ENCODE measurements at regions not wholly inside any gene's neighbourhood (a gene's known extent, or its start where the extent isn't known, plus 50 kb on each side); places are given as distances from the start of the nearest gene placed in this dataset.

DNA sequence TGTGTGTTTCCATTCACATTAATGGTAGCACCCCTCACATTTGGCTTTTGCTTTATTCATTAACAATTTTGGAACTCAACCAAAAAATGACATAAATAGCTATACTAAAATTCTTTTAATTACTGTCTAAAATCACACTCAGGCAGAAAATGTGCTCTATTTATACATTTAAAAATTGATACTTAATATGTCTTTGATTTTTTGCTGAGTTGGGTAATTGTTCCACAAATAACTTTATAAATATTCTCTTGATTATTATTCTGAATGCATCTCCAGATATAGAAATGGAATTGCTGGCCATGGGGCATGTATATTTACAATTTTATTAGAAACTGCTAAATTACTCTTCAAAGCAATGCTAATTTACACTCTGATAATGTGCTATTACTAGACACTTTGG is 658.7 kb upstream of the CHRM3 start:
- Mint-ChIP-seq H3K4me3 (no peak overlapping the region), H3K4me1 (peaks cover 5% of the 10 kb centered on the region)
- TF ChIP-seq CREM (CRISPR knock-in tag; IDR thresholded peaks at IDR 0.05) (no peak), TEAD4 (CRISPR knock-in tag; IDR thresholded peaks at IDR 0.05) (no peak), SOX15 (CRISPR knock-in tag; IDR thresholded peaks at IDR 0.05) (no peak), MYBL2 (CRISPR knock-in tag; IDR thresholded peaks at IDR 0.05) (no peak), TCF7 (CRISPR knock-in tag; IDR thresholded peaks at IDR 0.05; ENCODE audit: low read depth) (no peak), NFE2L1 (CRISPR knock-in tag; IDR thresholded peaks at IDR 0.05) (no peak), TEAD1 (CRISPR knock-in tag; IDR thresholded peaks at IDR 0.05) (no peak), ATF2 (CRISPR knock-in tag; IDR thresholded peaks at IDR 0.05; ENCODE audit: borderline replicate concordance, low read depth) (no peak), FOXK1 (CRISPR knock-in tag; IDR thresholded peaks at IDR 0.05) (no peak), NR3C1 (CRISPR knock-in tag; conservative IDR thresholded peaks at IDR 0.05; ENCODE audit: low read depth) (no peak), JAZF1 (CRISPR knock-in tag; IDR thresholded peaks at IDR 0.05) (no peak), KAT7 (CRISPR knock-in tag; IDR thresholded peaks at IDR 0.05; ENCODE audit: borderline replicate concordance) (no peak), GTF2I (CRISPR knock-in tag; conservative IDR thresholded peaks at IDR 0.05) (no peak)
- TF ChIP-seq, protein P1, sequence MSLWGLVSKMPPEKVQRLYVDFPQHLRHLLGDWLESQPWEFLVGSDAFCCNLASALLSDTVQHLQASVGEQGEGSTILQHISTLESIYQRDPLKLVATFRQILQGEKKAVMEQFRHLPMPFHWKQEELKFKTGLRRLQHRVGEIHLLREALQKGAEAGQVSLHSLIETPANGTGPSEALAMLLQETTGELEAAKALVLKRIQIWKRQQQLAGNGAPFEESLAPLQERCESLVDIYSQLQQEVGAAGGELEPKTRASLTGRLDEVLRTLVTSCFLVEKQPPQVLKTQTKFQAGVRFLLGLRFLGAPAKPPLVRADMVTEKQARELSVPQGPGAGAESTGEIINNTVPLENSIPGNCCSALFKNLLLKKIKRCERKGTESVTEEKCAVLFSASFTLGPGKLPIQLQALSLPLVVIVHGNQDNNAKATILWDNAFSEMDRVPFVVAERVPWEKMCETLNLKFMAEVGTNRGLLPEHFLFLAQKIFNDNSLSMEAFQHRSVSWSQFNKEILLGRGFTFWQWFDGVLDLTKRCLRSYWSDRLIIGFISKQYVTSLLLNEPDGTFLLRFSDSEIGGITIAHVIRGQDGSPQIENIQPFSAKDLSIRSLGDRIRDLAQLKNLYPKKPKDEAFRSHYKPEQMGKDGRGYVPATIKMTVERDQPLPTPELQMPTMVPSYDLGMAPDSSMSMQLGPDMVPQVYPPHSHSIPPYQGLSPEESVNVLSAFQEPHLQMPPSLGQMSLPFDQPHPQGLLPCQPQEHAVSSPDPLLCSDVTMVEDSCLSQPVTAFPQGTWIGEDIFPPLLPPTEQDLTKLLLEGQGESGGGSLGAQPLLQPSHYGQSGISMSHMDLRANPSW (CRISPR knock-in tag; conservative IDR thresholded peaks at IDR 0.05; ENCODE audit: low read depth) = no peak
- TF ChIP-seq, protein P2, sequence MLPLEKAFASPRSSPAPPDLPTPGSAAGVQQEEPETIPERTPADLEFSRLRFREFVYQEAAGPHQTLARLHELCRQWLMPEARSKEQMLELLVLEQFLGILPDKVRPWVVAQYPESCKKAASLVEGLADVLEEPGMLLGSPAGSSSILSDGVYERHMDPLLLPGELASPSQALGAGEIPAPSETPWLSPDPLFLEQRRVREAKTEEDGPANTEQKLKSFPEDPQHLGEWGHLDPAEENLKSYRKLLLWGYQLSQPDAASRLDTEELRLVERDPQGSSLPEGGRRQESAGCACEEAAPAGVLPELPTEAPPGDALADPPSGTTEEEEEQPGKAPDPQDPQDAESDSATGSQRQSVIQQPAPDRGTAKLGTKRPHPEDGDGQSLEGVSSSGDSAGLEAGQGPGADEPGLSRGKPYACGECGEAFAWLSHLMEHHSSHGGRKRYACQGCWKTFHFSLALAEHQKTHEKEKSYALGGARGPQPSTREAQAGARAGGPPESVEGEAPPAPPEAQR (CRISPR knock-in tag; IDR thresholded peaks at IDR 0.05) = no peak
- TF ChIP-seq, protein P3, sequence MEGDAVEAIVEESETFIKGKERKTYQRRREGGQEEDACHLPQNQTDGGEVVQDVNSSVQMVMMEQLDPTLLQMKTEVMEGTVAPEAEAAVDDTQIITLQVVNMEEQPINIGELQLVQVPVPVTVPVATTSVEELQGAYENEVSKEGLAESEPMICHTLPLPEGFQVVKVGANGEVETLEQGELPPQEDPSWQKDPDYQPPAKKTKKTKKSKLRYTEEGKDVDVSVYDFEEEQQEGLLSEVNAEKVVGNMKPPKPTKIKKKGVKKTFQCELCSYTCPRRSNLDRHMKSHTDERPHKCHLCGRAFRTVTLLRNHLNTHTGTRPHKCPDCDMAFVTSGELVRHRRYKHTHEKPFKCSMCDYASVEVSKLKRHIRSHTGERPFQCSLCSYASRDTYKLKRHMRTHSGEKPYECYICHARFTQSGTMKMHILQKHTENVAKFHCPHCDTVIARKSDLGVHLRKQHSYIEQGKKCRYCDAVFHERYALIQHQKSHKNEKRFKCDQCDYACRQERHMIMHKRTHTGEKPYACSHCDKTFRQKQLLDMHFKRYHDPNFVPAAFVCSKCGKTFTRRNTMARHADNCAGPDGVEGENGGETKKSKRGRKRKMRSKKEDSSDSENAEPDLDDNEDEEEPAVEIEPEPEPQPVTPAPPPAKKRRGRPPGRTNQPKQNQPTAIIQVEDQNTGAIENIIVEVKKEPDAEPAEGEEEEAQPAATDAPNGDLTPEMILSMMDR (IDR thresholded peaks at IDR 0.05) = no peak
- TF ChIP-seq, protein P4, sequence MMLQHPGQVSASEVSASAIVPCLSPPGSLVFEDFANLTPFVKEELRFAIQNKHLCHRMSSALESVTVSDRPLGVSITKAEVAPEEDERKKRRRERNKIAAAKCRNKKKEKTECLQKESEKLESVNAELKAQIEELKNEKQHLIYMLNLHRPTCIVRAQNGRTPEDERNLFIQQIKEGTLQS (CRISPR knock-in tag; conservative IDR thresholded peaks at IDR 0.05) = no peak

DNA sequence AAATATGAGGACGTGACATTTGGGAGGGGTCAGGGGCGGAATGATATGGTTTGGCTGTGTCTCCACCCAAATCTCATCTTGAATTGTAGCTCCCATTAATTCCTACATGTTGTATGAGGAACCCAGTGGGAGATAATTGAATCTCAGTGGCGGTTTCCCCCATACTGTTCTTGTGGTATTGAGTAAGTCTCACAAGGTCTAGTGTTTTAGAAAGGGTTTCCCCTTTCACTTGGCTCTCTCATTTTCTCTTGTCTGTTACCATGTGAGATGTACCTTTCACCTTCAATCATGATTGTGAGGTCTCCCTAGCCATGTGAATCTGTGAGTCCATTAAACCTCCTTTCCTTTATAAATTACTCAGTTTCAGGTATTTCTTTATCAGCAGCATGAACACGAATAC is 663.6 kb upstream of the CHRM3 start:
- peaks cover 21% of the 10 kb centered on the region for H3K36me3 Mint-ChIP-seq
- no peak overlapping the region for H3K4me3 Mint-ChIP-seq
- ChIA-PET CTCF (no interaction called here), POLR2A (no interaction called here)
- no peaks in the 10 kb centered on the region for H3K27me3 Mint-ChIP-seq (ENCODE audit: low read depth)
- DNase-seq (ENCODE audit: low spot score) = no peak
- peaks cover 29% of the 10 kb centered on the region for H3K9me3 Mint-ChIP-seq
- no peak overlapping the region; the same call in 1 of the 2 replicates for H3K27ac Mint-ChIP-seq
- H3K4me1 Mint-ChIP-seq = peaks cover 9% of the 10 kb centered on the region
- no peak for ATAC-seq
- TF ChIP-seq, protein P5, sequence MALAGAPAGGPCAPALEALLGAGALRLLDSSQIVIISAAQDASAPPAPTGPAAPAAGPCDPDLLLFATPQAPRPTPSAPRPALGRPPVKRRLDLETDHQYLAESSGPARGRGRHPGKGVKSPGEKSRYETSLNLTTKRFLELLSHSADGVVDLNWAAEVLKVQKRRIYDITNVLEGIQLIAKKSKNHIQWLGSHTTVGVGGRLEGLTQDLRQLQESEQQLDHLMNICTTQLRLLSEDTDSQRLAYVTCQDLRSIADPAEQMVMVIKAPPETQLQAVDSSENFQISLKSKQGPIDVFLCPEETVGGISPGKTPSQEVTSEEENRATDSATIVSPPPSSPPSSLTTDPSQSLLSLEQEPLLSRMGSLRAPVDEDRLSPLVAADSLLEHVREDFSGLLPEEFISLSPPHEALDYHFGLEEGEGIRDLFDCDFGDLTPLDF (CRISPR knock-in tag; IDR thresholded peaks at IDR 0.05) = no peak
- TF ChIP-seq SOX15 (CRISPR knock-in tag; IDR thresholded peaks at IDR 0.05) = no peak
- TF ChIP-seq, protein P6, sequence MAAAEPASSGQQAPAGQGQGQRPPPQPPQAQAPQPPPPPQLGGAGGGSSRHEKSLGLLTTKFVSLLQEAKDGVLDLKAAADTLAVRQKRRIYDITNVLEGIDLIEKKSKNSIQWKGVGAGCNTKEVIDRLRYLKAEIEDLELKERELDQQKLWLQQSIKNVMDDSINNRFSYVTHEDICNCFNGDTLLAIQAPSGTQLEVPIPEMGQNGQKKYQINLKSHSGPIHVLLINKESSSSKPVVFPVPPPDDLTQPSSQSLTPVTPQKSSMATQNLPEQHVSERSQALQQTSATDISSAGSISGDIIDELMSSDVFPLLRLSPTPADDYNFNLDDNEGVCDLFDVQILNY (CRISPR knock-in tag; IDR thresholded peaks at IDR 0.05) = no peak
- no peak for TF ChIP-seq GRHL2 (CRISPR knock-in tag; IDR thresholded peaks at IDR 0.05; ENCODE audit: insufficient replicate concordance, severe bottlenecking)
- no peak for TF ChIP-seq AFF4 (CRISPR knock-in tag; IDR thresholded peaks at IDR 0.05; ENCODE audit: borderline replicate concordance)
- TF ChIP-seq ZMAT4 (CRISPR knock-in tag; IDR thresholded peaks at IDR 0.05) = no peak

More for the DNA sequence above, 658.7 kb upstream of the CHRM3 start:
- Mint-ChIP-seq H3K27me3 (ENCODE audit: low read depth) (no peaks in the 10 kb centered on the region), H3K36me3 (no peaks in the 10 kb centered on the region), H3K9me3 (no peaks in the 10 kb centered on the region), H3K27ac (no peak overlapping the region)
- DNase-seq (ENCODE audit: low spot score) = no peak
- POLR2A ChIA-PET = no interaction called here
- CTCF ChIA-PET = no interaction called here
- no peak for ATAC-seq
